ENCODE measurements at regions not wholly inside any gene's neighbourhood (a gene's known extent, or its start where the extent isn't known, plus 50 kb on each side); places are given as distances from the start of the nearest gene placed in this dataset.

DNA sequence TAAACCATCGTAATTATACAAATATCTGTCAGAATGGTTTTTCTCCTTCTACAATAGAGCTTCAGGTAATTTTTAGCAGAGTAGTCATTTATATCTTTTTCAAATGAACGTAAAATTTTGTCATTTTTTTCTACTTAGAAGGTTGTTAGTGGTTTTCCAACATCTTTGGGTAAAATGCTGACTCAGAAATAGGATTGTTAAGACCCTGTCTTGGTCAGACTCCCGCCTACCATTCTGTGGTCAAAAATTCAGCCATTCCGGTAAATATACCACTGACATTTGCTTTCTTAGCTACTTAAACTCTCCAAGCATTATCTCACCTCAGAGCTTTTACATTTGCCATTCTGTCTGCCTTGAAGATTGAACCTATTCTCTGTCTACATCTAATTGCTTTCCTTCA lies 154.1 kb upstream of the CDH19 start:
- no peak overlapping the region for H3K4me2 ChIP-seq
- no peaks in the 10 kb centered on the region for H4K20me1 ChIP-seq (ENCODE audit: insufficient read depth)
- TF ChIP-seq, protein P1, sequence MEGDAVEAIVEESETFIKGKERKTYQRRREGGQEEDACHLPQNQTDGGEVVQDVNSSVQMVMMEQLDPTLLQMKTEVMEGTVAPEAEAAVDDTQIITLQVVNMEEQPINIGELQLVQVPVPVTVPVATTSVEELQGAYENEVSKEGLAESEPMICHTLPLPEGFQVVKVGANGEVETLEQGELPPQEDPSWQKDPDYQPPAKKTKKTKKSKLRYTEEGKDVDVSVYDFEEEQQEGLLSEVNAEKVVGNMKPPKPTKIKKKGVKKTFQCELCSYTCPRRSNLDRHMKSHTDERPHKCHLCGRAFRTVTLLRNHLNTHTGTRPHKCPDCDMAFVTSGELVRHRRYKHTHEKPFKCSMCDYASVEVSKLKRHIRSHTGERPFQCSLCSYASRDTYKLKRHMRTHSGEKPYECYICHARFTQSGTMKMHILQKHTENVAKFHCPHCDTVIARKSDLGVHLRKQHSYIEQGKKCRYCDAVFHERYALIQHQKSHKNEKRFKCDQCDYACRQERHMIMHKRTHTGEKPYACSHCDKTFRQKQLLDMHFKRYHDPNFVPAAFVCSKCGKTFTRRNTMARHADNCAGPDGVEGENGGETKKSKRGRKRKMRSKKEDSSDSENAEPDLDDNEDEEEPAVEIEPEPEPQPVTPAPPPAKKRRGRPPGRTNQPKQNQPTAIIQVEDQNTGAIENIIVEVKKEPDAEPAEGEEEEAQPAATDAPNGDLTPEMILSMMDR (conservative IDR thresholded peaks at IDR 0.05; ENCODE audit: low read depth, low read length) = no peak
- H3K4me1 ChIP-seq (ENCODE audit: low read depth, poor library complexity, severe bottlenecking) = peaks cover under 1% of the 10 kb centered on the region
- no peaks in the 10 kb centered on the region for H3K36me3 ChIP-seq (ENCODE audit: insufficient read depth)
- H3K27ac ChIP-seq = no peak overlapping the region
- no peaks in the 10 kb centered on the region for H3K27me3 ChIP-seq (ENCODE audit: insufficient read depth, low read depth)
- no peak overlapping the region for H3K4me3 ChIP-seq (IDR thresholded peaks at IDR 0.05; ENCODE audit: insufficient read depth, low read depth, low read length)
- H2AFZ ChIP-seq (ENCODE audit: low read depth) = no peak overlapping the region
- no peaks in the 10 kb centered on the region for H3K79me2 ChIP-seq (ENCODE audit: insufficient read depth, low read depth)
- H3K9ac ChIP-seq = no peak overlapping the region

- H3K27ac ChIP-seq = no peak overlapping the region
- H3K27me3 ChIP-seq (ENCODE audit: insufficient read depth, low read depth) = no peaks in the 10 kb centered on the region
- no peak overlapping the region for H3K4me3 ChIP-seq (IDR thresholded peaks at IDR 0.05; ENCODE audit: insufficient read depth, low read depth, low read length)
- TF ChIP-seq, protein P1 (conservative IDR thresholded peaks at IDR 0.05; ENCODE audit: low read depth, low read length) = no peak
- peaks cover 26% of the 10 kb centered on the region for H3K4me1 ChIP-seq (ENCODE audit: low read depth, poor library complexity, severe bottlenecking)
- no peak overlapping the region for H2AFZ ChIP-seq (ENCODE audit: low read depth)
- H3K4me2 ChIP-seq = no peak overlapping the region
- H3K9ac ChIP-seq = no peak overlapping the region
- H4K20me1 ChIP-seq (ENCODE audit: insufficient read depth) = no peaks in the 10 kb centered on the region
- no peaks in the 10 kb centered on the region for H3K79me2 ChIP-seq (ENCODE audit: insufficient read depth, low read depth)
- H3K36me3 ChIP-seq (ENCODE audit: insufficient read depth) = no peaks in the 10 kb centered on the region
These were observed 150.4 kb upstream of the CDH19 start for GRCh38 chr18:66754335-66754734.

DNA sequence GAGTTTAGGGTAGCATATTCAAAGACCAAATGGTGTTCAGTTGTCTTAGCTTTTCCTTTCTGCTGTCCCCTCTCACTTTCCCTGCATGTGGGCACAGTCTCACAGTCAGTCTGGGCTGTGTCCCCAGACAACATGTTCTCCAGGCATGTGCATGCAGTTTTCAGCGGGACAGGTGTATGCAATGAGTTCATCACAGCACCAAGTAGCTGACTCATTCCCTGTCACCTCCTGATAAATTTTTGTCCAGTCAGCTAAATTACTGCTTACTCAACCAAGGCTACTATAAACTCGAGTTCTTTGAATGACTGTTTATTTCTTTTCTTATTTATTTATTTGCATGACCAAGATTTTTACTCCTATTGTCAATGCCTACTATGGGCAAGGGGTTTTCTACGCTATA lies 148.8 kb upstream of the CDH19 start:
- Histone ChIP-seq H3K36me3 (ENCODE audit: insufficient read depth) (no peaks in the 10 kb centered on the region), H3K9ac (no peak overlapping the region), H3K4me2 (no peak overlapping the region), H4K20me1 (ENCODE audit: insufficient read depth) (no peaks in the 10 kb centered on the region), H3K27me3 (ENCODE audit: insufficient read depth, low read depth) (no peaks in the 10 kb centered on the region), H3K4me3 (IDR thresholded peaks at IDR 0.05; ENCODE audit: insufficient read depth, low read depth, low read length) (no peak overlapping the region), H2AFZ (ENCODE audit: low read depth) (no peak overlapping the region), H3K27ac (no peak overlapping the region), H3K79me2 (ENCODE audit: insufficient read depth, low read depth) (no peaks in the 10 kb centered on the region), H3K4me1 (ENCODE audit: low read depth, poor library complexity, severe bottlenecking) (peaks cover 28% of the 10 kb centered on the region)
- TF ChIP-seq, protein P1 (conservative IDR thresholded peaks at IDR 0.05; ENCODE audit: low read depth, low read length) = no peak

- Histone ChIP-seq H3K4me2 (no peak overlapping the region), H3K27me3 (ENCODE audit: insufficient read depth, low read depth) (no peaks in the 10 kb centered on the region), H3K36me3 (ENCODE audit: insufficient read depth) (no peaks in the 10 kb centered on the region), H3K9ac (no peak overlapping the region), H3K27ac (no peak overlapping the region), H4K20me1 (ENCODE audit: insufficient read depth) (no peaks in the 10 kb centered on the region), H2AFZ (ENCODE audit: low read depth) (no peak overlapping the region), H3K4me3 (IDR thresholded peaks at IDR 0.05; ENCODE audit: insufficient read depth, low read depth, low read length) (no peak overlapping the region), H3K4me1 (ENCODE audit: low read depth, poor library complexity, severe bottlenecking) (peaks cover 28% of the 10 kb centered on the region), H3K79me2 (ENCODE audit: insufficient read depth, low read depth) (no peaks in the 10 kb centered on the region)
- TF ChIP-seq, protein P1 (conservative IDR thresholded peaks at IDR 0.05; ENCODE audit: low read depth, low read length) = no peak
These were observed 145.7 kb upstream of the CDH19 start for GRCh38 chr18:66749481-66750035.
